IPS DF 6.9 (cell line): ENCODE measurements at regions not wholly inside any gene's neighbourhood (a gene's known extent, or its start where the extent isn't known, plus 50 kb on each side); places are given as distances from the start of the nearest gene placed in this dataset.
"Not testable (repeated sequence)": the region's sequence is repeated elsewhere in the genome, so short reads cannot be mapped to it uniquely, and the experiment has no call there.

Experiments used
- DNase-seq: peaks from one replicate; pipeline ENCODE4 v3.0.0-alpha.2; 2013; ENCODE audit warnings: low read depth, low spot score
- H3K27ac ChIP-seq: one replicate; pipeline ENCODE4 v1.5.1; 2013; ENCODE audit warnings: low read length, control low read depth
- H3K27me3 ChIP-seq: 2 replicates; pipeline ENCODE4 v1.6.1; 2013; ENCODE audit warnings: mild to moderate bottlenecking, low read length; ENCODE audit not compliant: control insufficient read depth, insufficient read depth
- H3K36me3 ChIP-seq: 2 replicates; pipeline ENCODE4 v1.6.1; 2013; ENCODE audit warnings: low read length; ENCODE audit not compliant: control insufficient read depth, insufficient read depth
- H3K4me1 ChIP-seq: 2 replicates; pipeline ENCODE4 v1.6.1; 2013; ENCODE audit warnings: low read length; ENCODE audit not compliant: control insufficient read depth, insufficient read depth
- H3K4me3 ChIP-seq: 2 replicates; pipeline ENCODE4 v1.5.1; 2013; ENCODE audit warnings: mild to moderate bottlenecking, low read length
- H3K9me3 ChIP-seq: 2 replicates; pipeline ENCODE4 v1.6.1; 2013; ENCODE audit warnings: low read length, inconsistent platforms; ENCODE audit not compliant: control insufficient read depth, insufficient read depth
- WGBS: extraction: QIAGEN DNeasy Blood & Tissue Kit; methylation state at CpG from one replicate; pipeline ENCODE4 v1.1.7; 2013; ENCODE audit warnings: mixed read lengths, missing lambda C conversion rate; ENCODE audit not compliant: insufficient read length, insufficient coverage; 5-methylcytosine and 5-hydroxymethylcytosine counted together

GRCh38 chrX:137164329-137164728, 130.5 kb upstream of the GPR101 start:
- no CpG with 5 or more reads among the region's 3 CpGs for WGBS

DNA sequence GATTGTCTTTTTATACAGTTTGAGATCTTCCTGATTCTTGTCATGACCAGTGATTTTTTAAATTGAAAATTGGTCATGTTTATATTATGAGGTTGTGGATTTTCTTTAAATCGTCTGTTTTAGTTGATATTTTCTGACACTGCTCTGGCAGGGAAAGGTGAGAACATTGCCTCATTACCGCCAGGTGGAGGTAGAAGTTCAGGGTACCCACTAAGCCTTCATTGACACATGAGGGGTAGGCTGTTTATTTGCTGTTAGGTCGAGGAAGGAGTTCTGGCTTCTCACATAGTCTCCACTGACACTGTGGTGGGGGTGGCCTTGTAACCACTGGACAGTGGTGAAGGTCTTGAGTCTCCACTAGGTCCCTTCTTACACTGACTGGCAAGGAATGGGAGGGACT, 117.6 kb upstream of the GPR101 start:
- Histone ChIP-seq H3K36me3 (no peaks in the 10 kb centered on the region), H3K4me1 (no peaks in the 10 kb centered on the region), H3K9me3 (no peaks in the 10 kb centered on the region), H3K27me3 (no peaks in the 10 kb centered on the region), H3K4me3 (no peak overlapping the region), H3K27ac (no peak overlapping the region)
- no CpG with 5 or more reads among the region's 3 CpGs for WGBS
- no peak for DNase-seq

More at GRCh38 chrX:137164329-137164728, 130.5 kb upstream of the GPR101 start:
- no peak overlapping the region for H3K4me3 ChIP-seq
- no peaks in the 10 kb centered on the region for H3K9me3 ChIP-seq
- H3K36me3 ChIP-seq = no peaks in the 10 kb centered on the region
- no peaks in the 10 kb centered on the region; the same call in 1 of the 2 replicates for H3K4me1 ChIP-seq
- no peak for DNase-seq
- H3K27me3 ChIP-seq = no peaks in the 10 kb centered on the region
- H3K27ac ChIP-seq = no peak overlapping the region

DNA sequence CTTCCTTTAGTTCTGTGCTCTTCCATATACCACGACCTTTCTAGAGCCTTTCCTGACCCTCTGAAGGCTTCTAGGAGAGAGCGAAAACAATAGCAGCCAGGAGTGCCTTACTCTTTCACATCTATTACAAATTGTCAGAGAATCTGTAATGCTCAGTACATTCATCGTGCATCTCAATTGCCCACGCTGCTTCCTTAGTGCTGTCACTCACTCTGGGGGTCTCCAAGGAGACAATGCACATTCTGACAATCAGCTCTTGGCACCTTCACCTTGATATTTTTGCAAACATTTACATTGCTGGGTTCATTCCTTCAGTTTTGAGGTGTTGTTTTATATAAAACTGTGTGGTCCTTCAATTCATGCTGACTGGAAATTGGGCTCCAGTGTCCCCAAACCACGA, 110.1 kb upstream of the GPR101 start:
- Histone ChIP-seq H3K27ac (no peak overlapping the region), H3K9me3 (no peaks in the 10 kb centered on the region), H3K4me3 (no peak overlapping the region), H3K36me3 (no peaks in the 10 kb centered on the region), H3K4me1 (no peaks in the 10 kb centered on the region), H3K27me3 (no peaks in the 10 kb centered on the region)
- no CpG with 5 or more reads among the region's 5 CpGs for WGBS
- no peak for DNase-seq

GRCh38 chrX:137122651-137123050, 88.9 kb upstream of the GPR101 start:
- not testable (repeated sequence) for DNase-seq, H3K4me3 ChIP-seq, H3K27me3 ChIP-seq, H3K9me3 ChIP-seq, H3K27ac ChIP-seq, H3K36me3 ChIP-seq, H3K4me1 ChIP-seq
- WGBS = no CpG with 5 or more reads among the region's 8 CpGs

DNA sequence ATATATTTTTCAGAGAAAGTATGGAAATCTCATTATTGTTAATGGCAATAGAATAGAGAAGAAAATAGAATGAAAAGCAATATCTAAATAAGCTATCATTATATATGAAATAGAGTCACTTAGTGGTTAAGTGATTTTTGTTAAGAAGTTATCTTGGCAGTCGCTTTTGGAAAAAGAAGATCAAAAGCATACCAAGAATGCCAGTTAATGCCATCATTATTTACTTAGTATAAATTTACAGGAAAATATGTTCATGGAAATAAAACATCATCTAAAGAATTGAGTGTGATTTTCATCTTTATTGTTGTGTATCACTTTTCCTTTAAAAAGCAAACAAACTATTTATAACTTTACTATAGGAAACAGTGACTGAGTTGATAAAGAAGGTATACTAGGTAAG, 85.3 kb upstream of the GPR101 start:
- no peak for DNase-seq
- H3K9me3 ChIP-seq = no peaks in the 10 kb centered on the region
- no CpG with 5 or more reads among the region's 1 CpG for WGBS
- no peaks in the 10 kb centered on the region for H3K27me3 ChIP-seq
- H3K4me3 ChIP-seq = no peak overlapping the region
- no peaks in the 10 kb centered on the region for H3K36me3 ChIP-seq
- no peak overlapping the region for H3K27ac ChIP-seq
- no peaks in the 10 kb centered on the region for H3K4me1 ChIP-seq

DNA sequence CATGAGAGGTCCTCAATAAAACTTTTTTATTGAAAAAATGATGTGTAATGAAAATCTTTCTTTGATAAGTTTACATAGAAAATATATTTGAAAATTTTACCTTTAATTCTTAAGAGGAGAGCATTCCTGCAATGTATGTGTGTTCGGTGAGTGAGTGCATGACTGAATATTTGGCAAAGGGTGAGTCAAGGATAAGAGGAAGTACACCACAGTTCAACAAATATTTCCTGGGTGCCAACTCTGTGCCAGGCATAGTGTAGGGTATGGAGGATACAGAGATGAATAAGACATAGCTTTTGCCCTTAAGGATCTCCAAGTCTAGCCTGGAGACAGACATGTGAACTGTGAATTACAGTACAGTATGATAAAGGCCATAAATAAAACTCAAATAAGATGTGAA, 84.7 kb upstream of the GPR101 start:
- Histone ChIP-seq H3K27me3 (no peaks in the 10 kb centered on the region), H3K36me3 (no peaks in the 10 kb centered on the region), H3K27ac (no peak overlapping the region), H3K4me1 (no peaks in the 10 kb centered on the region), H3K9me3 (no peaks in the 10 kb centered on the region), H3K4me3 (no peak overlapping the region)
- no CpG with 5 or more reads among the region's 1 CpG for WGBS
- DNase-seq = no peak

DNA sequence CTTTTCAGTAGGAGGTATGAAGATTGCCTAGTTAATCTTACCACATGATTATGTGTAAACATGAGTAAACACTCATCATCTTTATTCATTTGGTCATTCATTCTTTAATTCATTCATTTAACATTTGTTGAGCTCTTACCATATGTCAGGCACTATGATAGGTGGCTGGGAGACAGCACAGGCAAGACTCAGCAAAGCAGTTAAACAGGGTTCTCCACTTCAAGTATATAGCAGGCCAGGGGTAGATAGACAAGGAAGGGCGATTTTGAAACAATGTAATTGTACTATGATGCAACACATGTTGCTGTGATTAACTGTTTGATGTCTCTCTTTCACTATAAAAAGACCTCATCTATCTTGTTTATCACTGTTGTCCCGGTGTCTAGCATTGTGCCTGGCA, 84.3 kb upstream of the GPR101 start:
- Histone ChIP-seq H3K9me3 (no peaks in the 10 kb centered on the region), H3K27ac (no peak overlapping the region), H3K4me1 (no peaks in the 10 kb centered on the region), H3K4me3 (no peak overlapping the region), H3K27me3 (no peaks in the 10 kb centered on the region), H3K36me3 (no peaks in the 10 kb centered on the region)
- no CpG with 5 or more reads among the region's 2 CpGs for WGBS
- no peak for DNase-seq

- not testable (repeated sequence) for H3K27ac ChIP-seq, H3K9me3 ChIP-seq, H3K36me3 ChIP-seq, DNase-seq, H3K4me1 ChIP-seq, H3K4me3 ChIP-seq, H3K27me3 ChIP-seq
- no CpG with 5 or more reads among the region's 3 CpGs for WGBS
Measured at GRCh38 chrX:137107877-137108276, 74.1 kb upstream of the GPR101 start.

DNA sequence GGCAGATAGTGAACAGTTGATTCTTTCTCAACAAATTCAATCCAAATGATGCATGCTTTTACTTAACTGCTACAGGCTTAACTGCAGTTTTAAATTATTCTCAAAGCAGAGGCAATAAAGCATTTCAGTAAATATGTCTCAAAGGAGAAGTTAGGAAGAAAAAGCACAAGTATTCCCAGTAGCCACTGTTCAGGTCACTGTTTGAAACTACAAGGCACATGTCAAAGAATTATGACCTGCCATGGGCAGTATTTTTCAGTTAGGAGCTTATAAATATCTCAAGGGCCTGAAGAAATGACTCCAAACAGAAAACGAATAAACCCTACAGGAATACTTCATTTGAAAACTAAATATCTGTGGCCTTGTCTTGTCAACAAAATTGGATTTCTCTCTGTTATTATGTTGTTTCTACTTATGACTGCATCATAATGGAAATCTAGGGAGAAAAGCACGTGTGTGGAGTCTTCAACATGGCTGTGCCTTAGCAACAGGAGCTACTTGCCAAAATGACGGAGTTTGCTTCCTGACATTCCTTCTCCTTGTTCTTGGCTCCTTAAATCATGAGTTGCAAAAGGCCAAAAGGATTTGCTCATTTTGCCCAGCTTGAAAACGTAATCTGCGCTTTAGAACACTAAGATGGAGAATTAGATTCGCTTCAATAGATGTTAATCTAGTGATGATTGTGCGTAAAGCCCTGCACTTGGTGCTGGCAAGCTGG, 67.6 kb upstream of the GPR101 start:
- Histone ChIP-seq H3K27ac (no peak overlapping the region), H3K4me3 (no peak overlapping the region), H3K4me1 (no peaks in the 10 kb centered on the region), H3K9me3 (no peaks in the 10 kb centered on the region), H3K36me3 (no peaks in the 10 kb centered on the region), H3K27me3 (no peaks in the 10 kb centered on the region)
- DNase-seq = no peak
- WGBS = no CpG with 5 or more reads among the region's 7 CpGs
